Activated naive CD4-positive, alpha-beta T cell treated with anti-CD3 and anti-CD28 coated beads, Interleukin-2, amount 10 ng/mL, durations not matched to agents 7 days and 5 days (primary cell): ENCODE measurements at regions not wholly inside any gene's neighbourhood (a gene's known extent, or its start where the extent isn't known, plus 50 kb on each side); places are given as distances from the start of the nearest gene placed in this dataset.

Source experiments
- CTCF ChIA-PET: fragments of 350-600 bp; sonication (Branson Sonifier 250); formaldehyde crosslinking; loops from one replicate; lab custom pipeline; 2021; ENCODE audit warnings: antibody characterized with exemption; lab: Charles Lee
- DNase-seq: peaks from one replicate; pipeline ENCODE4 v3.0.0-alpha.2; 2020
- H3K27ac Mint-ChIP-seq: one replicate; pipeline ENCODE4 v1.8.0; 2021; ENCODE audit warnings: mild to moderate bottlenecking, moderate library complexity, mixed read lengths
- H3K27me3 Mint-ChIP-seq: one replicate; pipeline ENCODE4 v1.8.0; 2021; ENCODE audit warnings: mild to moderate bottlenecking, mixed read lengths
- H3K36me3 Mint-ChIP-seq: one replicate; pipeline ENCODE4 v1.8.0; 2021; ENCODE audit warnings: mixed read lengths
- H3K4me1 Mint-ChIP-seq: one replicate; pipeline ENCODE4 v1.8.0; 2021; ENCODE audit warnings: mixed read lengths
- H3K4me3 Mint-ChIP-seq: one replicate; pipeline ENCODE4 v1.8.0; 2021; ENCODE audit warnings: mild to moderate bottlenecking, moderate library complexity, mixed read lengths
- H3K9me3 Mint-ChIP-seq: one replicate; pipeline ENCODE4 v1.8.0; 2021; ENCODE audit warnings: mixed read lengths

- Mint-ChIP-seq H3K4me1 (peaks cover 2% of the 10 kb centered on the region), H3K27me3 (peaks cover 58% of the 10 kb centered on the region), H3K27ac (no peak overlapping the region), H3K36me3 (no peaks in the 10 kb centered on the region), H3K4me3 (no peak overlapping the region), H3K9me3 (no peaks in the 10 kb centered on the region)
- CTCF ChIA-PET = no interaction called here
- DNase-seq = no peak
Measured at GRCh38 chr1:25145775-25146393, 86.4 kb downstream of the SYF2 start.

GRCh38 chr1:25140073-25140797 lies 92.1 kb downstream of the SYF2 start:
- DNase-seq = no peak
- CTCF ChIA-PET = no interaction called here
- H3K27ac Mint-ChIP-seq = no peak overlapping the region

DNA sequence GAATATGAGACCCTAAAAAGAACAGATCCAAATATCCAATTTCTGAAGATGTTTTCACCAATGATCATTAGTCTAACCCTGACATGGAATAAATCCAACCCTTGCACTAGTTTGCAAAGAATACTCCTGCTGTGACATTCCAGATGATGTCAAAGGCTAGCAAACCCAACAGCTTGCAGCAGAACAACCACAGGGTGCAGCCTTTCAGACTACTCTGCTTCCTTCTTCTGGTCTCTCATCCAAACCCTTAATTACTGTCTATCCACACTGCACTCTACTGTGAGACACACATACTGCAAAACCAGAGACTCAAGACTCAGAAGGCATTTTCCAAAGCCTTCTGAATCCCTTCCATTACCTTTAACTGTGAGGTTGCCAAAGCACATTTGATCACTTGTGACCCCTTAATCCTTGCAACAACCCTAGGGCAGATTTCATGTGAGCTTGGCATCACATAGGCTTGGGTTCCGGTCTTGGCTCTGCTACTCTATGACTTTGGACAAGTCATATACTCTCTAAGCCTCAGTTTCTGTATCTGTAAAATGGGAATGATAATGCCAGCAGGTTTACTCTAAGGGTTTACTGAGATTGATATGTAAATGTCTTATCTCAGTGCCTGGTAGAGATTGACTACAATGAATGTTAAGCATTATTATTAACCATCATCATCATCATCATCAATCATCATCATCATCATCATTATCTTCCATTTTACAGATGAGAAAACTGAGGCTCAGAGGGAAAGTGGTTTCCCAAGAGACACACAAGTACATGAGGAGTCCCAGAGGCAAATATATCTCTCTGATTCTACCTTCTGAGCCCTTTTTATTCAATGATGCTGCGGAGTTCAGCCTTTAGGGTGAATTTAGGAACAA lies 94.5 kb downstream of the SYF2 start:
- H3K4me3 Mint-ChIP-seq = no peak overlapping the region
- no peak for DNase-seq
- H3K4me1 Mint-ChIP-seq = no peaks in the 10 kb centered on the region
- H3K27me3 Mint-ChIP-seq = peaks cover 75% of the 10 kb centered on the region
- no peaks in the 10 kb centered on the region for H3K36me3 Mint-ChIP-seq
- CTCF ChIA-PET = interaction anchor here (0.8 kb wide), 2 partner anchors 11 kb away, joined by 3 read pairs; no protein-coding TSS in a partner anchor
- H3K9me3 Mint-ChIP-seq = no peaks in the 10 kb centered on the region
- no peak overlapping the region for H3K27ac Mint-ChIP-seq

More at GRCh38 chr1:25140073-25140797, 92.1 kb downstream of the SYF2 start:
- no peak overlapping the region for H3K4me3 Mint-ChIP-seq
- no peaks in the 10 kb centered on the region for H3K4me1 Mint-ChIP-seq
- peaks cover 67% of the 10 kb centered on the region for H3K27me3 Mint-ChIP-seq
- H3K36me3 Mint-ChIP-seq = no peaks in the 10 kb centered on the region
- no peaks in the 10 kb centered on the region for H3K9me3 Mint-ChIP-seq

DNA sequence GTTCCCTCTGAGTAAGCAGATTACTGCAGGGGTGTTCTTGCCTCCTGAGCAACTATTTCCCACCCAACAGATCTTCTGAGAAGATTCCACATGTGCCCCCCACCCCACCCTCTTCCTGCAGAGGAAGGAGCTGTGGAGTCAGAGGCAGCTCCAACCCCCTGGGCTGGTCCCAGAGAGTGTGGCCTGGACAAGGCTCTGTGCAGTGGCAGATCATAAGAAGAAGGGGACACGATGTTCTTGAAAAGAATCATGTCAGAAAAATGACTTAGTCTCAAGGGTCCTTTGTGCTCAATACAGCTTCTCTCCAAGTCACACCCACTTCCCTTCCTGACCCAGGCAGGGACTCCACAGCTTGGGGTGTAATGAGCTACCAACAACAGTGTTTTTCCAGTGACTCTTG lies 95.2 kb downstream of the SYF2 start:
- peaks cover 77% of the 10 kb centered on the region for H3K27me3 Mint-ChIP-seq
- no peak overlapping the region for H3K27ac Mint-ChIP-seq
- H3K4me3 Mint-ChIP-seq = no peak overlapping the region
- H3K9me3 Mint-ChIP-seq = no peaks in the 10 kb centered on the region
- no peak for DNase-seq
- CTCF ChIA-PET = interaction anchor here (0.8 kb wide), 1 partner anchor 11 kb away, joined by 3 read pairs; no protein-coding TSS in a partner anchor
- no peaks in the 10 kb centered on the region for H3K36me3 Mint-ChIP-seq
- H3K4me1 Mint-ChIP-seq = no peaks in the 10 kb centered on the region

GRCh38 chr1:25135909-25136308 lies 96.4 kb downstream of the SYF2 start:
- CTCF ChIA-PET = no interaction called here

GRCh38 chr1:25134801-25135461 lies 97.4 kb downstream of the SYF2 start:
- no peaks in the 10 kb centered on the region for H3K4me1 Mint-ChIP-seq
- CTCF ChIA-PET = interaction anchor here (1.7 kb wide), 1 partner anchor 13 kb away, joined by 5 read pairs; no protein-coding TSS in a partner anchor
- H3K9me3 Mint-ChIP-seq = no peaks in the 10 kb centered on the region
- H3K27me3 Mint-ChIP-seq = peaks cover 78% of the 10 kb centered on the region
- no peak overlapping the region for H3K27ac Mint-ChIP-seq
- no peak overlapping the region for H3K4me3 Mint-ChIP-seq
- H3K36me3 Mint-ChIP-seq = no peaks in the 10 kb centered on the region
- DNase-seq = no peak

More at GRCh38 chr1:25135909-25136308, 96.4 kb downstream of the SYF2 start:
- peaks cover 78% of the 10 kb centered on the region for H3K27me3 Mint-ChIP-seq
- no peak overlapping the region for H3K27ac Mint-ChIP-seq
- H3K9me3 Mint-ChIP-seq = no peaks in the 10 kb centered on the region
- H3K4me3 Mint-ChIP-seq = no peak overlapping the region
- no peak for DNase-seq
- no peaks in the 10 kb centered on the region for H3K36me3 Mint-ChIP-seq
- H3K4me1 Mint-ChIP-seq = no peaks in the 10 kb centered on the region

DNA sequence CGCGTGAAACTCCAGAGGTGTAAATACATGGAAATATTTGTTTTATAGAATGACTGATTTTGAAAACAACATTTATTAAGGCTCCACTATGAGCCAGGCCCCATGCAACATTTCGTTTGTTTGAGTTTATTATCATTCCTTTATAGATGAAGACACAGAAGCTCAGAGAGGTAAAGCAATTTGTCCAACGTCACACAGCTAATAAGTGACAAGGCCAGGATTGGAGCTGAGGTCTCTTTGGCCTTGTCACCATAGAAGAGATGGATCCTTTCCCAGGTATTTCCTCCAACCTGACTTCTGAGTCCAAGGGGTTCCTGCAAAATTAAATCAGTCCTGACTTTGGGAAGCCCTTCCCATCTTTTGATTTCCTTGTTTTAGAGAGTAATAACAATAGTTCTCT lies 98.0 kb downstream of the SYF2 start:
- H3K36me3 Mint-ChIP-seq = no peaks in the 10 kb centered on the region
- H3K9me3 Mint-ChIP-seq = no peaks in the 10 kb centered on the region
- no peak overlapping the region for H3K4me3 Mint-ChIP-seq
- no peak overlapping the region for H3K27ac Mint-ChIP-seq
- no peaks in the 10 kb centered on the region for H3K4me1 Mint-ChIP-seq
- DNase-seq = no peak
- H3K27me3 Mint-ChIP-seq = peaks cover 74% of the 10 kb centered on the region
- CTCF ChIA-PET = interaction anchor here (1.7 kb wide), 1 partner anchor 14 kb away, joined by 5 read pairs; no protein-coding TSS in a partner anchor

GRCh38 chr1:25131794-25132193 lies 100.5 kb downstream of the SYF2 start:
- Mint-ChIP-seq H3K4me1 (no peaks in the 10 kb centered on the region), H3K9me3 (no peaks in the 10 kb centered on the region), H3K27me3 (peaks cover 62% of the 10 kb centered on the region), H3K36me3 (no peaks in the 10 kb centered on the region), H3K27ac (no peak overlapping the region), H3K4me3 (no peak overlapping the region)
- DNase-seq = no peak
- CTCF ChIA-PET = no interaction called here

DNA sequence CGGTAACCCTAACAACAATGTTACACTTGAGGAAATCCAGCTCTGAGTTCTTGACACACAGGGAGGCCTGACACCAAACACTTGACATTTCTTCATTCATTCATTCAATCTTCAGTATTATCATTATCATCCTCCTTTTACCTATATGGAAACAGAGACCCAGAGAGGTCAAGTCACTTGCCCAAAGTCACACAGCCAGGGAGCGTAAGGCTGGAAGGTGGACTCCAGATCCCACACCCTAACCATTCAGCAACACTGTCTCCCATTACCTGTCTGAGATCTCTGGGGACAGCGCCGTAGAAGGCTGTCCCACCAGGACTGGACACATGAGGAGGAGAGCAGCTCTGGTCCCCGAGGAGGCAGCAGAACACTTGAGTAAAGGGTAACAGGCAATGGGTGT lies 101.4 kb downstream of the SYF2 start:
- CTCF ChIA-PET = no interaction called here
- Mint-ChIP-seq H3K27ac (no peak overlapping the region), H3K4me3 (no peak overlapping the region), H3K4me1 (no peaks in the 10 kb centered on the region), H3K36me3 (no peaks in the 10 kb centered on the region), H3K9me3 (no peaks in the 10 kb centered on the region), H3K27me3 (peaks cover 61% of the 10 kb centered on the region)
- no peak for DNase-seq

DNA sequence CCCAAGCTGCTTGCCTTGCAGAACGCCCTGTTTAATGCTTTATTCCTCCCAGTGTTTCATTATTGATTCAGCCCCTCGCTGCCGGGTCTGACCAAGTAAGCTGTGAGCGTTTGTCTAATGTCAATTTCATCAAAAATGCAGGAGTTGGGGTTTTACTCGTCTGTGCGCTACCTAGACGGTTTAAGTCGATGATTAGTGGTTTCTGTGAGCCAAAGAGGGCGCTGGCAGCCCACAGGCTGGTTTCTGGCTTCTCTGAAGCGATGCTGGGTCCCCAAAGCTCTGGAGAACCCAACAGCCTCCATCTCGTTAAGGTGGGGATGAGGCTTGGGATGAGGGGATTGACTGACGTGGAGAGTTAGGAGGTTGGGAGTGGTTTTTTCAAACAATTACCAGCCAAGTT lies 102.9 kb downstream of the SYF2 start:
- Mint-ChIP-seq H3K27ac (no peak overlapping the region), H3K4me3 (no peak overlapping the region), H3K9me3 (no peaks in the 10 kb centered on the region), H3K36me3 (no peaks in the 10 kb centered on the region), H3K27me3 (peaks cover 65% of the 10 kb centered on the region), H3K4me1 (no peaks in the 10 kb centered on the region)
- no peak for DNase-seq
- CTCF ChIA-PET = interaction anchor here (1.1 to 1.7 kb wide), 2 partner anchors 13 to 28 kb away, joined by 3 to 6 read pairs; no protein-coding TSS in a partner anchor

DNA sequence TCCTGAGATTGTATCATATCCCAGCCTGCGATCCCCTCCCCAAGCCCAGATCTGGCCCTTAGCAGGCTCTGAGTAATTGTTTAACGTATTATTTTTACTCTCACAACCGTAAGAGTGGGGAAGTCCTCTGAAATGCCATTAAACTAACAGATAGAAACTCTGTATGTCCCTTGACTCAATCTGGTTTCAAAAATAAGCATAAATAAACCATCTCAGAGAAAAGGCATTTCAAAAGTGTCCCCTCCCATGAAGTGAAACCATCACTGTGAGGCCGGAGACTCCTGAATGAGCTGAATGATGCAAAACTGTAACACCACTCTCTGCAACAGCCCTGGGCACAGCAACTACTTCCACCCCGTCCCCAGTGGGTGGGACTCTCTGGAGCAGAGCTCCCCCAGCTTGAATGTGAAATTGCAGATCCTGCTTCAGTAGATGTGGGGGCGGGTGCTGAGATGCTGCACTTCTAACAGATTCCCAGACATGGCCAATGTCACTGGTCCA lies 104.1 kb downstream of the SYF2 start:
- no peaks in the 10 kb centered on the region for H3K4me1 Mint-ChIP-seq
- H3K9me3 Mint-ChIP-seq = no peaks in the 10 kb centered on the region
- no peak overlapping the region for H3K27ac Mint-ChIP-seq

GRCh38 chr1:25126562-25126961 lies 105.7 kb downstream of the SYF2 start:
- CTCF ChIA-PET = interaction anchor here (1.2 to 1.3 kb wide), 2 partner anchors 9 to 22 kb away, joined by 3 to 4 read pairs; no protein-coding TSS in a partner anchor
- no peak overlapping the region for H3K27ac Mint-ChIP-seq
- no peaks in the 10 kb centered on the region for H3K9me3 Mint-ChIP-seq
- no peaks in the 10 kb centered on the region for H3K36me3 Mint-ChIP-seq
- no peak overlapping the region for H3K4me3 Mint-ChIP-seq
- peaks cover 45% of the 10 kb centered on the region for H3K27me3 Mint-ChIP-seq
- no peaks in the 10 kb centered on the region for H3K4me1 Mint-ChIP-seq
- no peak for DNase-seq

More for the DNA sequence above, 104.1 kb downstream of the SYF2 start:
- peaks cover 61% of the 10 kb centered on the region for H3K27me3 Mint-ChIP-seq
- DNase-seq = no peak
- CTCF ChIA-PET = no interaction called here
- H3K36me3 Mint-ChIP-seq = no peaks in the 10 kb centered on the region
- H3K4me3 Mint-ChIP-seq = no peak overlapping the region

- Mint-ChIP-seq H3K4me3 (no peak overlapping the region), H3K27ac (no peak overlapping the region), H3K27me3 (peaks cover 23% of the 10 kb centered on the region), H3K9me3 (no peaks in the 10 kb centered on the region), H3K4me1 (peaks cover 21% of the 10 kb centered on the region), H3K36me3 (no peaks in the 10 kb centered on the region)
- no peak for DNase-seq
- CTCF ChIA-PET = interaction anchor here (0.6 kb wide), 1 partner anchor 83 kb away, joined by 4 read pairs; no protein-coding TSS in a partner anchor
Measured at GRCh38 chr1:25123551-25123950, 108.8 kb downstream of the SYF2 start.
